GM18907 (cell line): ENCODE measurements at regions not wholly inside any gene's neighbourhood (a gene's known extent, or its start where the extent isn't known, plus 50 kb on each side); places are given as distances from the start of the nearest gene placed in this dataset.
"Not testable (repeated sequence)": the region's sequence is repeated elsewhere in the genome, so short reads cannot be mapped to it uniquely, and the experiment has no call there.

Experiments used
- ATAC-seq: cut with Tn5 transposase; IDR thresholded peaks from one replicate; pipeline ENCODE4 v1.9.1; 2021; ENCODE audit warnings: mild to moderate bottlenecking, moderate library complexity; ENCODE audit not compliant: unreplicated experiment

DNA sequence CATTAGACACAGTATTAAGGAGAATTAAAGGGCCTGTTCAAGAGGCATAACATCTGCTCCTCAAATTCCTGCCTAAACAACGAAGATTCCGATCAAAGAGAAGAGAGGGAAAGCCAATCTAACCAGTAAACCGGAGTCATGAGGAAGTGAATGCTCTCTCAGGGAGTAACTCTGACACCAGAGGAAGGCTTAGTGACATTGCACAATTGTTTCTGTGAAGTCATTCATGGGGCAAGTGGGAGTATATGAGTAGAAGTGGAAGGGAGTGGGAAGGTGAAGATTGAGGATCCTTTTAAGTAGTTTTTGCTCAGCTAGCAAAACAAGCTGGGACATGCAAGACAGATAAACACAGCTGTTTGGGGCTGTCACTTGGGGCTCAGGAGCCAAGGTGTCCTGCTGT lies 136.4 kb upstream of the FAM174A start:
- ATAC-seq: not testable (repeated sequence)

DNA sequence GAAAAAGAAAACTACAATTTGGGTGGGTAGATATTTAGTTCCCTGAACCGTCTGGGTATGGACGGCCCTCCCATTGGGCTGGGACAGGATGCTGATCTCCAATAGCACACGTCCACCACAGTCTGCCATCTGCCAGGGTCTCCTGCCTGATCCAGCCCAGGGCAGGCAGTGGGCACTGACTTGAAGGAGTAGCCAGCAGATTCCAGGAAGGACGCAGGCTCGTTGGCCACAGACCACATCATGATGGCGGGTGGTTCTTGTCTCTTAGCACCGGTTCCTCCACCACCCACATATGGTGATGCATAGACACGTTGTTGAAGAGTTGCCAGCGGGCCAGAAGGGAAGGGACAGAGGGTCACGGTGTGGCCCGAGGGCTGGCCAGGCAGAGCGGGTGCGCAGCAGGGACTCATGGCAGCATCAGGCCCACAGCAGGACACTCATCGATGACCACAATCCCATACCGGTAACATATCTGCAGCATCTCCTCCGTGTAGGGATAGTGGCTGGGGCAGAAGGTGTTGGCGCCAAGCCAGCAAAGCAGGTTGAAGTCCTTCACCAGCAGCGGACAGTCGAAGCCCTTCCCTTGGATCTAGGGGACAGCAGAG lies 155.8 kb upstream of the FAM174A start:
- not testable (repeated sequence) for ATAC-seq

DNA sequence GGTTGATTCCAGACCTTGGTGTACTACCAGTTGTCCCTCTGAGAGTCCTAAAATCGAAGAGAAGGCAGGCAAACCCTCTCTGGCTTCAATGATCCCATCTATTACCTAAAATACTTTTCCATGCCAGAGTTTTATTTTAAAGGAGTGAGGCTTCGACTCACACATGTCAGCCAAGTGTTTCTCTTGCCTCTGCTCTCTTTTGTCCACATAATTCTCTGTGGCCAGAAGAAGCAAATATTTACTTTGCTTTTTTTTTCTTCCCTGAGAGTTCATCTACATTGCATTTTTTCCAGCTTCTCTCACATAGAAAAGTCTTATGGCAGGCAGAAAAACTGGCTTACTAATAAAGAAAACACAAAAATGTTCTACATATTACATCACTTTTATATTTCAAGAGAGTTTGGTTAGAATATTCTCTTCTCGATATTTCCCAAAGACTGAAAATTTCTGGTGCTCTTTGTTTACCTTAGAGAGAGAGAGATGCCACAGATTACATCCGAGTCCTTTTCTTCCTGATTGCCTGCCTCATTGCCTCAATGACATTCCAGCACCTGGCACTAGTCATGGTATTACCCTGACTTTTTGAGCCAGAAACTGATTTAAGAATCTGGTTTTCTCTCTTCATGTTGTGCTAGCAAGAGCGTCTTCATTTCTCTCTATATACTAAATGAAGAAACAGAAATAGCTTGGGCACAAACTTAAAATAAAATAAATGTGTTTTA lies 170.3 kb upstream of the FAM174A start:
- ATAC-seq: not testable (repeated sequence)

DNA sequence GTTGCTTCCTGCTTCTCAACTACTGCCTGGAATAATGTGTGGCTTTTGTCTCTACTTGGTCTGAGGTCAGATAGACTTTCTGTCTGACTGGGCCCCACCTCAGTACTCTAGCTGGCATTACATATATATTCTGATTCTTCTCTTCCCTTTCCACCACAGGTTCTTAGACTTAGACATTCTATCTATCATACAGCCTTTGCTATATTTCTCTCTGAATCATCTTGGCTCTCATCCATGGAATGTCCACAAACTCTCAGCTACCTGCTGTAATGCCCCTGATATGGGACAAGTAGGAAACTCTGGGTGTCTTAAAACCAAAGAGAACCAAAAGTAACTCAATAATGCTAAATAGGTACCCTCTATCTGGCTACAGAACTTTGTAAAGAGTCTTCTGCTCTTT lies 170.8 kb upstream of the FAM174A start:
- ATAC-seq: not testable (repeated sequence)

DNA sequence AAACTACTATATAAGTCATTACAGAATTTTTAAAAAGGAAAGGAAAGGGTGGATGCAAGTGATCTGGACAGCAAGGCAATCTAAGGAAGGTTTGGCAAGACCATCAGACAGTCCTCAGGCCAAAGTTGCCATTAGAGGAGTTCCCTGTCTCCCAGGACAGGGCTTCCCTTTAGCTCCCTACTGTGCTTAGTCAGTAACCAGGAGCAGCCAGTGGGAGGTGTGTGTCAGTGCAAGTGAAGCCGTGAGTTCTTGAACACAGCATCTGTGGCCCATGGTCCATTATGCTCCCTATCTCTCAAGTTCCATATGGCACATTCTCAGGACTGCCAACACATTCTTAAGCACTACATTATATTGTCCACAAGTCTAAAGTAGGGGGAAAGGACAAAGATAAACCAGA lies 175.2 kb upstream of the FAM174A start:
- not testable (repeated sequence) for ATAC-seq

DNA sequence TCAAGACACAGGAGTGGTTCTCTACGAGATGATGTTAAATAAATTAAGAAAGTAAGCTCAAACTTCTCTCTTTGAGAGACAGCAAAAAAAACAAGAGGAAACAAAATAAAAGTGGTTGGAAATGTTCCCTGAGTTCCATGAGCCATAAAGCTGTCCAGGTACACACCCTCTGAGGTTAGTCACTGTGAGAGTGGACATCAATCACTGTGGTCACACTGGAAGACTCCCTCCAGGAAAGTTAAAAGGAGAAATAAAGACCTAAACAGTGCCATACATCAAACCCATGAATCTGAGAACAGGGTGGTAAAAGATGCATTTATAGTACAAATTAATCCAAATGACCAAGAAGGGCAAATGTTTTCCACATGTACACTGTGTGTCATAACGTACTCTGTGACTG lies 188.9 kb upstream of the FAM174A start:
- ATAC-seq: not testable (repeated sequence)

DNA sequence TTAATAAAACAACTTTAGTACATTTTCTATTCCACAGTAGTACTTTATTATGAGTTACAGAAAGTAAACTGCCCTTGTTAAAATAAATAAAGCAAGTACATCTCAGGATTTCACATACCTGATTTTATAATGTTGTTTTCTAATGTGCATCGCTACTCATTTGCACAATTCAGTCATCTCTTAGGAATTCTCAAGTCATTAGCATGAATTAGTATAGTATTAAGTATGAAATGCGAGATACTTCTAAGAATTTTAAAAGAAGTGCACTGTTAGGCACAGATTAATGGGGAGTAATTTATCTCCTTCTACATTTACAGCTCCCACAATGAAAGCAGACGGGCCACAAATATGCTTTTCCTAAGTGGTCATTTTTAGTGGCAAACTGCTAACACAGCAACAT lies 193.7 kb upstream of the FAM174A start:
- ATAC-seq: not testable (repeated sequence)

DNA sequence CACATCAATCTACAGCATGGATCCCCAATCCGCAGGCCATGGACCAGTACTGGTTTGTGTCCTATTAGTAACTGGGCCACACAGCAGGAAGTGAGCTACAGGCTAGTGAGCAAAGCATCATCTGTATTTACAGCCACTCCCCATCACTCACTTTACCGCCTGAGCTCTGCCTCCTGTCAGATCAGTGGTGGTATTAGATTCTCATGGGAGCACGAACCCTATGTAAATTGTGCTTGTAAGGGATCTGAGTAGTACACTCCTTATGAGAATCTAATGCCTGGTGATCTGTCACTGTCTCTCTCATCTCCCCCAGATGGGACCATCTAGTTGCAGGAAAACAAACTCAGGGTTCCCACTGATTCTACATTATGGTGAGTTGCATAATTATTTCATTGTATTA lies 212.7 kb upstream of the FAM174A start:
- ATAC-seq: no peak

DNA sequence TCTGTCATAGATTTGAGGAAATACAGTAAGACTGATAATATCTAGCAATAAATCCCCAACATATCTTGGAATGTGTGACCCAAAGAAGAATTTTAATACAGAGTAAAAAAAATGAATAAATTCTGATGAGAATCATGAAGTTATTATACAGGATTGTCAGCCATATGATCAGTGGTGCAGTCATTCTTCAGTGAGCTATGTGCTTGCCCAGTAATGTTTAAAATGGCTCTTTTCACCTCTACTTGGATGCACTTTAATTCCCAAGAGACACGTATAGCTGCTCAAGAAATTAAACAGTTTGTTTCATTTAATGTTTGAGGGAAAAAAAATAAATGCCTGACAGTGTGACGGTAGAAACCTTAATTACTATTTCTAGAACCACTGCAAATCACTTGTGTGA lies 215.3 kb upstream of the FAM174A start:
- no peak for ATAC-seq

DNA sequence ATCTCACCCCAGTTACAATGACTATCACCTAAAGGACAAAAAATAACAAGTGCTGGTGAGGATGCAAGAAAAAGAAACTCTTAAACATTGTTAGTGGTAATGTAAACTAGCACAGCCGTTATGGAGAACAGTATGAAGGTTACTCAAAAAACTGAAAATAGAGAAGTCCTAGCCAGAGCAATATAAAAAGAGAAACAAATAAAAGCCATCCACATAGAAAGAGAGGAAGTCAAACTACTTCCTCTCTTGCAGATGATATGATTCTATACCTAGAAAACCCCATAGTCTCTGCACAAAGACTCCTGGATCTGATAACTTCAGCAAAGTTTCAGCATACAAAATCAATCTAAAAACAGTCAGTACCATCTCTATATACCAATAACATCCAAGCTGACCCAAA lies 221.5 kb upstream of the FAM174A start:
- ATAC-seq: no peak

DNA sequence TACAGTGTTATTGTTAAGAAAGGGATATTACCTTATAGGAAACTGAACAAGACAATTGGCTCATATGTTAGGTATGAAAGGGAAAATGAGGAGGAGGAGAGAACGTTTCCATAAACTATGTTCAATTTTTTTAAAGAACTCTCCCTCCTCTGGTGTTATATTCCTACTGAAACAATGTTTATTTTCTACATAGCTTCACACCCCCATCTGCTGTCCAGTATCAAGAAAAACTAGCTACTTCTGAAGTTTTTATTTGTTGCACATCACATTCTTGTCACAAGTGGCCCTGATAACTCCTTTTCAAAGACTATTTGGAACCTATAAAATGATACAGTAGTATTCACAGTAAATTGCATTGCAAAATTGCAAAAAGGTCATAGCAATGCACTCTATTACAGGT lies 223.4 kb upstream of the FAM174A start:
- no peak for ATAC-seq

DNA sequence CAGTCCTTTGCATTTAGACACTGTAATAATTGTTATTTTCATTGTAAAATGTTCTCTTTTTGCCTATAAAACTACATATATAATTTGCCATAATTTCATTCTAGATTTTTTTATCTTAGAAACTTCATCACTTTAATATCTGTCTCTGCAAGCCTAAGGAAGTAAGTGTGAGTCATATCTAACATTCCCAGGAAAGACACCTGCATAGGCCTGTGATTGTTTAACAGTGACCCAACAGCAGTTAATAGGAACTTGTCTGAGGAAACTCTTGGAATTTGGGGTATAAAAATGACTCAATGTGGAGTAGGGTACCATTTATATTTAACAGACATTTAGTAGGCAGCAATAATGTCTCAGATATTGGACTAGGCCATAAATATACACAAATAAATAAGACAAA lies 229.2 kb upstream of the FAM174A start:
- ATAC-seq: no peak

DNA sequence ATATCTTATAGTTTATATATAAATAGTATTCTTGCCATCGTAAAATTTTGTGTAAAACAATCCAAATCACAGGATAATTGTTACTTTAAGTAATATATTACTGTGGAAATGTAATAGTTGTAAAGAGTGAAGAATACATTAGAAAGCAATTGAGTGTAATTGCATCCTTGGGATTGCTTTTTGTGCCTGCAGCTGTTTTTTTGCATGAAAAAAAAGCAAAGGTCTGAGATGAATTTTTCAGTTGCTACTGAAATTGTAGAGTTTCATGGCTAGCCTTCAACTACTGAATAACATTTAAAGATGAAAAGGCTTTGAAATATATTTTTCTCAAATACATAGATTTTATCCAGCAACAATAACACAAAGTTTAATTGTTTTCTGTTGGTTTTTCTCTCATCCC lies 232.0 kb upstream of the FAM174A start:
- ATAC-seq: no peak

DNA sequence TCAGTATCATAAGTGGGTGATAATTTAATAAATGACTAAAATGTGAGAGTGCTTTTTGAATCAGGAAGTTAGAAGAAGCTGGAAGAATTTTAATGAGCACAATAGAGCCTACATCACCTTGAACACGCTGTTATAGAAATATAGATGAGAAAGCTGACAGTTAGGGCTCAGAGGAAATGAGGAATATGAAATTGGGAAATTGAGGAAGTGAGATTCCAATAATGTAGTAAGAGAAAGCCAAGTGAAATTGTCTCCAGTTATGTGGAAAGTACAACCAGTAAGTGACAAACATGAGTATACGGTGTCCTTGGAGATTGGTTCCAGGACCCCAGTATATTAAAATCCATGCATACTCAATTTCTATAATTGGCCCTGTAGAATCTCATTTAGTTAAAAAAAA lies 235.9 kb upstream of the FAM174A start:
- ATAC-seq: no peak

DNA sequence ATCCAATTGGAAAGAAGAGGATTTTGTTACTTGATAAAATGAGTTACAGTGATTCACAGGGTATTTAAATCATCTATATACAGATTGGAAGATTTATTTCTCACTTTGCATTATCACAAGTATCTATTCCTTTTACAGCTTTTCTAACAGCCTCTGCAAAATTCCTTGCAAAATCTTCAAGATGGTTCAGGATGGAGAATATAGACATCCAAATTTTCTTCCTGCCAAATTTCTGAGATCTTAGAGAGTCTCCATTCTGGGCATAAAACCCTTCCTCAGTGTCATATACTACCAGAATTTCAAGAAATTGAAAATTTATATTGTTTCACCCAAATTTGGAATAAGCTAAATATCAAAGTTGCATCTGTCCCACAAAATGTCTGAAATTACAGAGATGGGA lies 259.1 kb upstream of the FAM174A start:
- no peak for ATAC-seq

DNA sequence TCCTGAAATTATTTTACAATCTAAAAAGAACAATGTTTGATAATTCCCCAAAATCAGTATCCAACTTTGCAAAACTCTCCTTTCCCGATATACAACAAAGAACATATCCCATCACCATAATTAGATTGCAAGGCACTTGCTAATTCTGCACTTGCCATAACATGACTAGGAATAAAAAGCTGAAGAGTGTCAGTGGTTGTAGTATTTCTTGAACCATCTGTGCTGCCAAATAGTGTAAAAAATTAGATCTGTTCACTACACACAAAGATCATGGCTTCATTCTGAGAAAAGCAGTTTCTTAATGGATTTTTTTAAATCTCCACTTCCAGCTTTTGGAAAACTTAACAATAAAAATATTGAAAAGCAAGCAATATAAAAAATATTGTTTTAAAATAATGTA lies 259.5 kb upstream of the FAM174A start:
- no peak for ATAC-seq

DNA sequence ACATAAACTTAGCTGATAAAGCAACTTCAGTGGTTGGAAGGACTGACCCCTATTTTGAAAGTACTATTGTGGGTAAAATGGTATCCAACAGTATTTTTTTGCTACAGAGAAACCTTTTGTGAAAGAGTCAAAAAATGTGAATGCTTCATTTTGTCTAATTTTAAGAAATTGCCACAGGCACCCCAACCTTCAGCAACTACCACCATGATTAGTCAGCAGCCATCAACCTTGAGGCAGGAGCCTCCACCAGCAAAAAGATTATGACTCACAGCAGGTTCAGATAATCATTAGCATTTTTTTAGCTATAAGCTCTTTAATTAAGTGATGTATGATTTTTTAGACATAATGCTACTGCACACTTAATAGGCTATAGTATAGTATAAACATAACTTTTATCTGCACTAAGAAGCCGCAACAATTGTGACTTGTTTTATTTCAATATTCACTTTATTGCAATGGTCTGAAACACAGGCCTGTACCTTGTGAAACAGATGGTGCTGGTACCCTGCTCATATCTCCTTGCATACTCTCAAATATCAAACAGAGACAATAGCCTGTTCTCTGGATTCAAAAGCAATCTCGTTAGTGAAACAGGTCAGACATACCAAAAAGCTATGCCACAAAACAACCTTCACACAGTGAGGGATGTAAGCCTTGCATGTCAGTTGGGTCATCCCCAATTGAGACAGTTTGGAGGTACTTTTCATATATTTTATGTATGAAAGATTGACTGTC lies 261.2 kb upstream of the FAM174A start:
- ATAC-seq: no peak

DNA sequence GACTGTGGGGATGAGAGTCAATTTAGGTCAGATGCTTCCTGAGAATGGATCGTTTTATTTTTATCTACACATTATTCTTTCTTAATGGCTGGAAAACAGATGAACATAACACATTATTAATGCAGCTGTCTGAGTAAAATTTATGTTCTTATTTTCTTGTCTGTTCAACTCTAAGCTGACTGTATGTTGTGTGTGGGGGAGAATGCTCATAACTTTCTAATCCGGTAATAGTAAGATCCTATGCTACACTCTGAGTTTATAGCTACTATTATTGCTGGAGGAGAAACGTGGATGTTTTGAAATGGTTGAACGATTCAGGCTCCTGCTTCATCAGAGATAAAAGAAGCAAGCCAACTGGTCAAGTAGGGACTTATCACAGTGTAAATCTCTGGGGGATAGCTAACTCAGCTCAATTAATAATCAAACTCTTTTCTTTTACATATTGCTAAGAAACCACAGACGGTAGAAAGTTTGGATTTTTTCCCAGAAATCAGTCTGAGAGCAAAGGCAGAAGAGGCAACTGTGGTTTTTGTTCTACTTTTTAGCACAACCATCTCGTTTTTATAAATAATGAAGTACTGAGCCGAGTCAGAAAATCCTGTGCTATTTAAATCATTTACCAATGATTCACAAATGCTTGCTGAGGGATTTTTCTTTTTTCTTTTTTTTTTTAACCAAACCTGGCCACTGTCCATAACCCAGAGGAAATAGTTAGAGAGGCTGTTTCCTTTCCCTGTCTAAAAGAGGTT lies 265.0 kb upstream of the FAM174A start:
- peak; percentile 81 for ATAC-seq

DNA sequence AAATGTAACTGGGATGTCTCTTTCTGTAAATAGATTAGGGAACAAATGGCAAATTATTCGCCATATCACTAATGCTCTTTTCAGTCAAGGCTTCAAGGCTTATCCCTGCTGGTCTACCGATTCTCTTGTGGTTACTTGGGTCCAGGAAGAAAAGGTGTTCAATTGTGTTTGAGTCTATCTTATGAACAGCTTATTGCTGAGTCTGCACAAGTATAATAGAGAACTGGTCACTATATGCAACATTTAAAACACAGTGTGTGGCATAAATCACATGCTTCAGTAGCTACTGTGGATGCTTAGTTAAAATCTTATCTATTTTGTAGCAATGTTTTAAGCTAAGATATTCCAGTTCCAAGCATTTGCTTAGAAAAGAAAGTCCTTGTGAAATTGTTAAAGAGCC lies 274.2 kb upstream of the FAM174A start:
- no peak for ATAC-seq

DNA sequence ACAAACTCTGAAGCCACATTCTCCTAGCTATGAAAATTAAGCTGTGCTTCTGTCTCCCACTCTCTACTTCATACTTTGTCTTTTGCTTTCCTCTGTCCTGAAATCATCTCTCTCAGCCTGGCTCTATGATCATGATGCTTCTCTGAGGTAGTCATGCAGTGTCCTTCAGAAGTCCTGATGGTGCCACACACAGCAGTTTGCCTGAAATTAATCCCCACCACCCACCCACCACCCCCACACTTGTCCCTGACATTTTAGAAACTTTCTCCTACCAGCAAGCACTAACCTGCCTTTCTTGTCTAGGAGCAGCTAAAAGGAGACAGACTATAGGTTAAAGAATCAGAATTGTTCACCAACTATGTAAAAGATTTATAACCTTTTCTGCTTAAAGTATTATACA lies 282.2 kb upstream of the FAM174A start:
- ATAC-seq: no peak

DNA sequence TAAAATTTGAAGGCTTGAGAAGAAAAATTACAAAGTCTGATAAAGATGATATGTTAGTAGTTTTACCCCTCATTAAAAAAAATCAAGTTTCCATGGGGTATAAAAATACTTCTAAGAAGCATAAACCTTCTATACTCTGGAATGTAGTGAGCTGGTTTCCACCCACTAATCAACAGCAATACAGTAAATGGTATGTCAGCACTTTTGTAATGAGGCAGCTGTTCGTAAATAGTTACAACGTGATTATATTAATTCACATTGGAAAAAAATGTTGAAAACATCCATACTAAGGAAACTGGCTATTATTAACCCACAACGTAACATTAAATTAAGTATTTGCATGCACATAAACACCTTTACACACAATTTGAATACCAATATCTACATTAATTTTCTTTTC lies 283.1 kb upstream of the FAM174A start:
- no peak for ATAC-seq

DNA sequence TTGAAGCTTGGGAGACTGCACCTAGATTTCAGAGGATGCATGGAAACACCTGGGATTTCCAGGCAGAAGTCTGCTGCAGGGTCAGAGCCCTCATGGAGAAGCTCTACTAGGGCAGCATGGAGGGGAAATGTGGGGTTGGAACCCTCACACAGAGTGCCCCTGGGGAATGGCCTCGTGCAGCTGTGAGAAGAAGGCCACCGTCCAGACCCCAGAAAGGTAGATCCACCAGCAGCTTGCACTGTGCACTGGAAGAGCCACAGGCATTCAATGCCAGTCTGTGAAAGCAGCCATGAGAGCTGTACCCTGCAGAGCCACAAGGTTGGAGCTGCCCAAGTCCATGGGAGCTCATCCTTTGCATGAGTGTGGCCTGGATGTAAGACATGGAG lies 285.3 kb upstream of the FAM174A start:
- ATAC-seq: no peak
